MM.1S (cell line): ENCODE measurements at regions not wholly inside any gene's neighbourhood (a gene's known extent, or its start where the extent isn't known, plus 50 kb on each side); places are given as distances from the start of the nearest gene placed in this dataset.

Experiments
- DNase-seq: peaks from one replicate; pipeline ENCODE4 v3.0.0-alpha.2; 2015
- H2AFZ ChIP-seq: fragments of 300-600 bp; sonication (generic); 2 replicates; pipeline ENCODE4 v1.6.0; 2016; ENCODE audit warnings: antibody characterized with exemption, low read length
- H3F3A ChIP-seq: fragments of 300-600 bp; sonication (generic); 2 replicates; pipeline ENCODE4 v1.6.1; 2016; ENCODE audit warnings: mild to moderate bottlenecking, antibody characterized with exemption, low read length, moderate library complexity, mixed read lengths; ENCODE audit not compliant: insufficient read depth
- H3K27ac ChIP-seq: fragments of 300-600 bp; sonication (generic); 2 replicates; pipeline ENCODE4 v1.5.1; 2016; ENCODE audit warnings: mild to moderate bottlenecking, low read length
- H3K27me3 ChIP-seq: fragments of 300-600 bp; sonication (generic); replicated peaks from 2 replicates; pipeline ENCODE4 v1.6.0; 2016; ENCODE audit warnings: low read length; ENCODE audit not compliant: insufficient read depth
- H3K36me3 ChIP-seq: fragments of 300-600 bp; sonication (generic); replicated peaks from 2 replicates; pipeline ENCODE4 v1.6.1; 2016; ENCODE audit warnings: mild to moderate bottlenecking, low read length, mixed read lengths; ENCODE audit not compliant: insufficient read depth
- H3K4me1 ChIP-seq: fragments of 300-600 bp; sonication (generic); 2 replicates; pipeline ENCODE4 v1.6.1; 2016; ENCODE audit warnings: low read length, mixed read lengths
- H3K4me2 ChIP-seq: fragments of 300-600 bp; sonication (generic); 2 replicates; pipeline ENCODE4 v1.6.0; 2016; ENCODE audit warnings: low read depth, low read length
- H3K4me3 ChIP-seq: fragments of 300-600 bp; sonication (generic); 2 replicates; pipeline ENCODE4 v1.5.1; 2016; ENCODE audit warnings: low read length, mixed read lengths
- H3K79me2 ChIP-seq: fragments of 300-600 bp; sonication (generic); 2 replicates; pipeline ENCODE4 v1.6.1; 2016; ENCODE audit warnings: mixed run types, low read length, mixed read lengths
- H3K9ac ChIP-seq: fragments of 300-600 bp; sonication (generic); 2 replicates; pipeline ENCODE4 v1.6.1; 2016; ENCODE audit warnings: low read length, mixed read lengths
- H3K9me2 ChIP-seq: fragments of 300-600 bp; sonication (generic); replicated peaks from 2 replicates; pipeline ENCODE4 v1.6.1; 2016; ENCODE audit warnings: mild to moderate bottlenecking, low read length, mixed read lengths; ENCODE audit not compliant: insufficient read depth
- H3K9me3 ChIP-seq: fragments of 300-600 bp; sonication (generic); replicated peaks from 2 replicates; pipeline ENCODE4 v1.6.1; 2016; ENCODE audit warnings: mild to moderate bottlenecking, low read length, mixed read lengths; ENCODE audit not compliant: insufficient read depth
- H4K20me1 ChIP-seq: fragments of 300-600 bp; sonication (generic); 2 replicates; pipeline ENCODE4 v1.6.1; 2016; ENCODE audit warnings: mild to moderate bottlenecking, low read length, moderate library complexity, mixed read lengths; ENCODE audit not compliant: insufficient read depth
- EZH2 ChIP-seq: fragments of 300-600 bp; sonication (generic); optimal IDR thresholded peaks from 2 replicates; pipeline ENCODE3; 2017; ENCODE audit warnings: low read depth, mild to moderate bottlenecking, antibody characterized with exemption, low read length, mixed read lengths
- EZH2phosphoT487 ChIP-seq: fragments of 300-600 bp; sonication (generic); IDR thresholded peaks from 2 replicates; pipeline ENCODE4 v1.6.1; 2018; ENCODE audit warnings: antibody characterized with exemption, low read length
- TF ChIP-seq, protein P1 (sequence below): fragments of 300-600 bp; sonication (generic); IDR thresholded peaks from 2 replicates; pipeline ENCODE4 v1.5.1; 2016; ENCODE audit warnings: antibody characterized with exemption, low read length, mixed read lengths

DNA sequence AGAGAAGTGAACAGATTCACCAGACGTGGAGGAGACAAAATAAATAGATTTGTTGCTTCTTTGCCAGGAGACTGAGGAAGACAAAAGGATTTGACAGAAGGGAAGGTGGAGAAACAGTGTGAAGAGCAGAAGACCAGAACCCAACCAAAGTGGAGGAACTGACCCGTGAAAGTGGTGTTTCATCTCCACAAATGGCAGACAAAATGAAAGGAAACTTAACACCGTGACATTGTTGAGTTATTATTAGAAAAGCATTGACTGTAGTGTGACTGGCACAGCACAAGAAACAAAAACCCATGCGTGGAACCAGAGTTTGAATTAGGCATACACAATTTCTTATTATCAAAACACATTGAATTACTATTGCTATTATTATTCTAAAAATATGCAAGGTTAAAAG, 518.1 kb downstream of the TMEM121 start:
- Histone ChIP-seq H3K27ac (no peak overlapping the region), H3K36me3 (no peaks in the 10 kb centered on the region), H3K9me2 (no peaks in the 10 kb centered on the region), H2AFZ (no peak overlapping the region), H3K9ac (no peak overlapping the region), H3K27me3 (no peaks in the 10 kb centered on the region), H4K20me1 (no peaks in the 10 kb centered on the region), H3K4me3 (no peak overlapping the region), H3K4me2 (no peak overlapping the region), H3K9me3 (no peaks in the 10 kb centered on the region), H3K79me2 (no peaks in the 10 kb centered on the region), H3K4me1 (no peaks in the 10 kb centered on the region), H3F3A (no peaks in the 10 kb centered on the region)
- TF ChIP-seq, protein P1, sequence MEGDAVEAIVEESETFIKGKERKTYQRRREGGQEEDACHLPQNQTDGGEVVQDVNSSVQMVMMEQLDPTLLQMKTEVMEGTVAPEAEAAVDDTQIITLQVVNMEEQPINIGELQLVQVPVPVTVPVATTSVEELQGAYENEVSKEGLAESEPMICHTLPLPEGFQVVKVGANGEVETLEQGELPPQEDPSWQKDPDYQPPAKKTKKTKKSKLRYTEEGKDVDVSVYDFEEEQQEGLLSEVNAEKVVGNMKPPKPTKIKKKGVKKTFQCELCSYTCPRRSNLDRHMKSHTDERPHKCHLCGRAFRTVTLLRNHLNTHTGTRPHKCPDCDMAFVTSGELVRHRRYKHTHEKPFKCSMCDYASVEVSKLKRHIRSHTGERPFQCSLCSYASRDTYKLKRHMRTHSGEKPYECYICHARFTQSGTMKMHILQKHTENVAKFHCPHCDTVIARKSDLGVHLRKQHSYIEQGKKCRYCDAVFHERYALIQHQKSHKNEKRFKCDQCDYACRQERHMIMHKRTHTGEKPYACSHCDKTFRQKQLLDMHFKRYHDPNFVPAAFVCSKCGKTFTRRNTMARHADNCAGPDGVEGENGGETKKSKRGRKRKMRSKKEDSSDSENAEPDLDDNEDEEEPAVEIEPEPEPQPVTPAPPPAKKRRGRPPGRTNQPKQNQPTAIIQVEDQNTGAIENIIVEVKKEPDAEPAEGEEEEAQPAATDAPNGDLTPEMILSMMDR: no peak
- TF ChIP-seq EZH2phosphoT487: no peak
- DNase-seq: no peak

DNA sequence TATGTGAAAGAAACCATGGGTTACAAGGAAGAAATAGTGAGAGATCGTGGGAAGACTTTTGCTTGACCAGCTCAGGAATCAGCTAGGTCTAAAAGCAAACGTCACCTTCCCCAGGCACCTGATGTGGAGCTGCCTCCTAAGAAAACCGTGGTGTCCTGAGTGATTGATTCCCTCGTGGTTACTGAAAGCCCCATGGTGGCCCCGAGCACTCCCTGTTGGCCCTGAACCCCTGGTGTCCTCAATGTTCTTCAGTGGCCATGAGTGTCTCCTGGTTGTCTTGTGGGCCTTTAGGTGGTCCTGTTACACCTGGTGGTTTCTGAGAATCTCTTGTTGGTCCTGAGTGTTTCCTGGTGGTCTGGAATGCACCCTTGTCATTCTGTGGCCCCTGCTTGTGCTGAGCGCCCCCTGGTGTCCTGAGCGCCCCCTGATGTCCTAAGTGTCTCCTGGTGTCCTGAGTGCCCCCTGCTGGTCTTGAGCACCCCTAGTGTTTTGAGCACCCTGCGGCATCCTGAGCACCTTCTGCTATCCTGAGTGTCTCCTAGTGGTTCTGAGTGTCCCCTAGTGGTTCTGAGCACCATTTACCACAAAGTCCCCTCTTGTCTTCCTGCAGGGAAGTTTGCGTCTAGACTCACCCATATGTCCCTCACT, 518.7 kb downstream of the TMEM121 start:
- H3K9me2 ChIP-seq: no peaks in the 10 kb centered on the region
- no peak for DNase-seq
- no peak overlapping the region for H3K4me2 ChIP-seq
- TF ChIP-seq, protein P1: no peak
- TF ChIP-seq EZH2 (no peak), EZH2phosphoT487 (no peak)
- H3K79me2 ChIP-seq: no peaks in the 10 kb centered on the region
- H3K4me1 ChIP-seq: no peaks in the 10 kb centered on the region
- H2AFZ ChIP-seq: no peak overlapping the region
- H3F3A ChIP-seq: no peaks in the 10 kb centered on the region
- no peak overlapping the region for H3K4me3 ChIP-seq
- no peaks in the 10 kb centered on the region for H3K27me3 ChIP-seq
- no peak overlapping the region for H3K9ac ChIP-seq
- H3K36me3 ChIP-seq: no peaks in the 10 kb centered on the region
- H4K20me1 ChIP-seq: no peaks in the 10 kb centered on the region
- no peaks in the 10 kb centered on the region for H3K9me3 ChIP-seq
- H3K27ac ChIP-seq: no peak overlapping the region

DNA sequence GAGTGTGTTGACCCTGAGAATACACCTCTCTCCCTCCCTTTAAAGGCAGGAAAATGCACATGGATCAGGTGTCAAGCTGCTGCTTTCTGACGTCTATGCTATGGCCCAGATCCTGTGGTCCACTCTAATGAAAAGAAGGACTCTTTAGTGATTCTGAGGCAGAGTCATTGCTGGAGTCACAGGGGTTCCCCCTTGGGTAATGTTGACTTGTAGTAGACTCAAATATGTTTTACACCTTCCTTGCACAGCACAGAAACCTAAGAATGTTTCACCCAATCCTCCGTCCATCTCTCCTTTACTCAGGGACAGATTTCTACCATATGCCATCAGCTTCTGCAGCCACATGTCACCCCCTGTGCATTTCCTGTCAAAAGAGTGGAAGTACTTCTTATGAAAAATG, 525.4 kb downstream of the TMEM121 start:
- H4K20me1 ChIP-seq: no peaks in the 10 kb centered on the region
- no peak overlapping the region for H3K9ac ChIP-seq
- H3K4me3 ChIP-seq: no peak overlapping the region
- H3K4me1 ChIP-seq: no peaks in the 10 kb centered on the region
- H3K79me2 ChIP-seq: no peaks in the 10 kb centered on the region
- no peaks in the 10 kb centered on the region for H3K27me3 ChIP-seq
- H3K27ac ChIP-seq: no peak overlapping the region
- no peaks in the 10 kb centered on the region for H3K9me3 ChIP-seq
- no peak for DNase-seq
- H3K9me2 ChIP-seq: no peaks in the 10 kb centered on the region
- H3F3A ChIP-seq: no peaks in the 10 kb centered on the region
- H3K4me2 ChIP-seq: no peak overlapping the region
- H2AFZ ChIP-seq: no peak overlapping the region
- no peaks in the 10 kb centered on the region for H3K36me3 ChIP-seq
- TF ChIP-seq EZH2: no peak
- TF ChIP-seq, protein P1: no peak
- no peak for TF ChIP-seq EZH2phosphoT487
